ENCODE measurements at regions not wholly inside any gene's neighbourhood (a gene's known extent, or its start where the extent isn't known, plus 50 kb on each side); places are given as distances from the start of the nearest gene placed in this dataset.
A peak's percentile ranks its signal among the peaks of the same experiment; 100 is the strongest.

DNA sequence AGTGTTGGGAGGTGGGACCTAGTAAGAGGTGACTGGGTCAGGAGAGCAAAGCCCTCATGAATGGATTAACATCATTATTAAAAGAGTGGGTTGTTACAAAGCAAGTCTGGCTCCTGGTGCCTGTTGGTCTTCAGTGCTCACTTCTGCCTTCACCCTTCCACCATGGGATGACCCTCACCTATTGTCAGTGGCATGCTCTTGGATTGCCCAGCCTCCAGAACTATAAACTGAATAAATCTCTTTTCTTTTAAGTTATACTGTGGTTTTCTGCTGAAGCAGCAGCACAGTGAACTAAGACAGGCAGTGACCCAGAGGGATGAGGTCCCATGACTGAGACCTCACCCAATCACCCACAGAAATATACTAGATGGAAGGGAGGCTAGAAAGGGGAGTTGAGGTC, 57.5 kb upstream of the ATL2 start:
- Histone ChIP-seq H3K27ac (0 out of 6 replicates have a peak overlapping the region, but pooled peaks of 1 of the 2 experiments have one; percentile 8), H3K4me3 (no peak overlapping the region), H3K4me1 (peaks cover 23% of the 10 kb centered on the region), H3K9me3 (no peaks in the 10 kb centered on the region), H3K4me2 (no peak overlapping the region)
- ChIA-PET POLR2A (no interaction called here), CTCF (interaction anchor here (1.1 kb wide), 1 partner anchor 13 kb away, joined by 3 read pairs; no protein-coding TSS in a partner anchor)
- DNase-seq (ENCODE audit: low read depth in 1 of 2, low spot score in 1 of 2) (no peak), ATAC-seq (no peak), FAIRE-seq (no peak)
- TF ChIP-seq, protein P1, sequence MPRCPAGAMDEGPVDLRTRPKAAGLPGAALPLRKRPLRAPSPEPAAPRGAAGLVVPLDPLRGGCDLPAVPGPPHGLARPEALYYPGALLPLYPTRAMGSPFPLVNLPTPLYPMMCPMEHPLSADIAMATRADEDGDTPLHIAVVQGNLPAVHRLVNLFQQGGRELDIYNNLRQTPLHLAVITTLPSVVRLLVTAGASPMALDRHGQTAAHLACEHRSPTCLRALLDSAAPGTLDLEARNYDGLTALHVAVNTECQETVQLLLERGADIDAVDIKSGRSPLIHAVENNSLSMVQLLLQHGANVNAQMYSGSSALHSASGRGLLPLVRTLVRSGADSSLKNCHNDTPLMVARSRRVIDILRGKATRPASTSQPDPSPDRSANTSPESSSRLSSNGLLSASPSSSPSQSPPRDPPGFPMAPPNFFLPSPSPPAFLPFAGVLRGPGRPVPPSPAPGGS (IDR thresholded peaks at IDR 0.05), result no peak
- no peak for TF ChIP-seq RCOR1 (IDR thresholded peaks at IDR 0.05; ENCODE audit: low read depth, low read length)
- TF ChIP-seq EP300 (IDR thresholded peaks at IDR 0.05), result no peak
- TF ChIP-seq, protein P2, sequence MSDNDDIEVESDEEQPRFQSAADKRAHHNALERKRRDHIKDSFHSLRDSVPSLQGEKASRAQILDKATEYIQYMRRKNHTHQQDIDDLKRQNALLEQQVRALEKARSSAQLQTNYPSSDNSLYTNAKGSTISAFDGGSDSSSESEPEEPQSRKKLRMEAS (IDR thresholded peaks at IDR 0.05), result no peak
- no peak for TF ChIP-seq RFX5 (IDR thresholded peaks at IDR 0.05)
- no peak for TF ChIP-seq SREBF2 (IDR thresholded peaks at IDR 0.05)
- TF ChIP-seq JUNB (IDR thresholded peaks at IDR 0.05), result no peak
- TF ChIP-seq CBX8 (IDR thresholded peaks at IDR 0.05), result no peak
- no peak for TF ChIP-seq TFCP2L1 (CRISPR knock-in tag; IDR thresholded peaks at IDR 0.05)
- TF ChIP-seq, protein P3, sequence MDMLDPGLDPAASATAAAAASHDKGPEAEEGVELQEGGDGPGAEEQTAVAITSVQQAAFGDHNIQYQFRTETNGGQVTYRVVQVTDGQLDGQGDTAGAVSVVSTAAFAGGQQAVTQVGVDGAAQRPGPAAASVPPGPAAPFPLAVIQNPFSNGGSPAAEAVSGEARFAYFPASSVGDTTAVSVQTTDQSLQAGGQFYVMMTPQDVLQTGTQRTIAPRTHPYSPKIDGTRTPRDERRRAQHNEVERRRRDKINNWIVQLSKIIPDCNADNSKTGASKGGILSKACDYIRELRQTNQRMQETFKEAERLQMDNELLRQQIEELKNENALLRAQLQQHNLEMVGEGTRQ (IDR thresholded peaks at IDR 0.05), result no peak
- TF ChIP-seq, protein P4, sequence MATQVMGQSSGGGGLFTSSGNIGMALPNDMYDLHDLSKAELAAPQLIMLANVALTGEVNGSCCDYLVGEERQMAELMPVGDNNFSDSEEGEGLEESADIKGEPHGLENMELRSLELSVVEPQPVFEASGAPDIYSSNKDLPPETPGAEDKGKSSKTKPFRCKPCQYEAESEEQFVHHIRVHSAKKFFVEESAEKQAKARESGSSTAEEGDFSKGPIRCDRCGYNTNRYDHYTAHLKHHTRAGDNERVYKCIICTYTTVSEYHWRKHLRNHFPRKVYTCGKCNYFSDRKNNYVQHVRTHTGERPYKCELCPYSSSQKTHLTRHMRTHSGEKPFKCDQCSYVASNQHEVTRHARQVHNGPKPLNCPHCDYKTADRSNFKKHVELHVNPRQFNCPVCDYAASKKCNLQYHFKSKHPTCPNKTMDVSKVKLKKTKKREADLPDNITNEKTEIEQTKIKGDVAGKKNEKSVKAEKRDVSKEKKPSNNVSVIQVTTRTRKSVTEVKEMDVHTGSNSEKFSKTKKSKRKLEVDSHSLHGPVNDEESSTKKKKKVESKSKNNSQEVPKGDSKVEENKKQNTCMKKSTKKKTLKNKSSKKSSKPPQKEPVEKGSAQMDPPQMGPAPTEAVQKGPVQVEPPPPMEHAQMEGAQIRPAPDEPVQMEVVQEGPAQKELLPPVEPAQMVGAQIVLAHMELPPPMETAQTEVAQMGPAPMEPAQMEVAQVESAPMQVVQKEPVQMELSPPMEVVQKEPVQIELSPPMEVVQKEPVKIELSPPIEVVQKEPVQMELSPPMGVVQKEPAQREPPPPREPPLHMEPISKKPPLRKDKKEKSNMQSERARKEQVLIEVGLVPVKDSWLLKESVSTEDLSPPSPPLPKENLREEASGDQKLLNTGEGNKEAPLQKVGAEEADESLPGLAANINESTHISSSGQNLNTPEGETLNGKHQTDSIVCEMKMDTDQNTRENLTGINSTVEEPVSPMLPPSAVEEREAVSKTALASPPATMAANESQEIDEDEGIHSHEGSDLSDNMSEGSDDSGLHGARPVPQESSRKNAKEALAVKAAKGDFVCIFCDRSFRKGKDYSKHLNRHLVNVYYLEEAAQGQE (IDR thresholded peaks at IDR 0.05), result no peak
- TF ChIP-seq CHD4 (IDR thresholded peaks at IDR 0.05; ENCODE audit: borderline replicate concordance), result no peak
- TF ChIP-seq, protein P5, sequence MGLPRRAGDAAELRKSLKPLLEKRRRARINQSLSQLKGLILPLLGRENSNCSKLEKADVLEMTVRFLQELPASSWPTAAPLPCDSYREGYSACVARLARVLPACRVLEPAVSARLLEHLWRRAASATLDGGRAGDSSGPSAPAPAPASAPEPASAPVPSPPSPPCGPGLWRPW (IDR thresholded peaks at IDR 0.05), result no peak
- TF ChIP-seq FOXS1 (CRISPR knock-in tag; IDR thresholded peaks at IDR 0.05), result no peak

DNA sequence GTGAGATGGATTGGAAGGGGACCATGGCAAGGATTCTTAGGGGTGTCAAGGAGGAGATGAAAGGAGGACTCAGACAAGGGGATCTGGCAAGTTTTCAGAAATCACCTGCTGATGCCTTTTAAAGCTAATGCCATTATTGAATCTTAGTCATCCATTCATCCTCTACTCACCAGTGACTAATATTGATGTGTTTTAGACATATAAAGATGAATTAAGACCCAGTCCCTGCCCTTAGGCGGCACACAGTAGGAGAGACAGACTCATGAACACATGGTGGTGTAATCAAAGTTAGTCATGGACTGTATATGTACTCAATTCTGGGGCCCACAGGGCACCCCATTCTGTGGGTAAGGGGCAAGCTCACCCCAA, 56.5 kb upstream of the ATL2 start:
- no peak for TF ChIP-seq MAZ (IDR thresholded peaks at IDR 0.05; ENCODE audit: borderline replicate concordance, low read depth, low read length)
- no peak for TF ChIP-seq KDM5A (IDR thresholded peaks at IDR 0.05)
- no peak for TF ChIP-seq RARB (CRISPR knock-in tag; IDR thresholded peaks at IDR 0.05)
- TF ChIP-seq SMC3 (IDR thresholded peaks at IDR 0.05), result no peak
- TF ChIP-seq HOXB13 (CRISPR knock-in tag; IDR thresholded peaks at IDR 0.05; ENCODE audit: low read depth), result no peak
- no peak for TF ChIP-seq HDAC2 (IDR thresholded peaks at IDR 0.05)
- TF ChIP-seq, protein P5 (IDR thresholded peaks at IDR 0.05), result no peak
- TF ChIP-seq KDM1A (IDR thresholded peaks at IDR 0.05; ENCODE audit: low read depth), result no peak
- TF ChIP-seq EP300 (IDR thresholded peaks at IDR 0.05), result 0 out of 5 replicates have a peak, but pooled peaks of 1 of the 2 experiments have one; percentile 41
- peak; percentile 84 for TF ChIP-seq JUNB (IDR thresholded peaks at IDR 0.05)
- TF ChIP-seq GATA3 (IDR thresholded peaks at IDR 0.05; ENCODE audit: borderline replicate concordance), result no peak
- TF ChIP-seq FOSL2 (IDR thresholded peaks at IDR 0.05), result peak; percentile 71
- peak; percentile 49; the same call in 1 of the 2 replicates for TF ChIP-seq FOSL2 (CRISPR knock-in tag; IDR thresholded peaks at IDR 0.05)
- TF ChIP-seq EHMT2 (IDR thresholded peaks at IDR 0.05; ENCODE audit: low read depth), result no peak
- TF ChIP-seq ZSCAN20 (CRISPR knock-in tag; IDR thresholded peaks at IDR 0.05), result no peak
- CTCF ChIA-PET, result interaction anchor here (1.2 to 1.4 kb wide), 3 partner anchors 14 to 117 kb away, joined by 3 to 6 read pairs (median 3); no protein-coding TSS in a partner anchor

More for the DNA sequence above, 56.5 kb upstream of the ATL2 start:
- peaks cover 23% of the 10 kb centered on the region for H3K4me1 ChIP-seq
- peak overlapping the region; percentile 34; the same call in 2 of the 3 replicates for H3K4me2 ChIP-seq
- FAIRE-seq (no peak), ATAC-seq (peak; percentile 61), DNase-seq (ENCODE audit: low read depth in 1 of 2, low spot score in 1 of 2) (no peak)
- no peak overlapping the region for H3K4me3 ChIP-seq
- WGBS (ENCODE audit: missing lambda C conversion rate), result 29% methylated on average over 1 of the region's 1 CpG
- no peaks in the 10 kb centered on the region for H3K9me3 ChIP-seq
- H3K27ac ChIP-seq, result peak overlapping the region in 1 of 2 experiments; percentile 49; a peak in 2 of 6 replicates
- POLR2A ChIA-PET, result no interaction called here

Measured in A549 (cell line).